HG02973 (cell line): ENCODE measurements at regions not wholly inside any gene's neighbourhood (a gene's known extent, or its start where the extent isn't known, plus 50 kb on each side); places are given as distances from the start of the nearest gene placed in this dataset.

Experiments used
- ATAC-seq: cut with Tn5 transposase; IDR thresholded peaks from one replicate; pipeline ENCODE4 v1.9.1; 2021; ENCODE audit warnings: moderate library complexity; ENCODE audit not compliant: unreplicated experiment

DNA sequence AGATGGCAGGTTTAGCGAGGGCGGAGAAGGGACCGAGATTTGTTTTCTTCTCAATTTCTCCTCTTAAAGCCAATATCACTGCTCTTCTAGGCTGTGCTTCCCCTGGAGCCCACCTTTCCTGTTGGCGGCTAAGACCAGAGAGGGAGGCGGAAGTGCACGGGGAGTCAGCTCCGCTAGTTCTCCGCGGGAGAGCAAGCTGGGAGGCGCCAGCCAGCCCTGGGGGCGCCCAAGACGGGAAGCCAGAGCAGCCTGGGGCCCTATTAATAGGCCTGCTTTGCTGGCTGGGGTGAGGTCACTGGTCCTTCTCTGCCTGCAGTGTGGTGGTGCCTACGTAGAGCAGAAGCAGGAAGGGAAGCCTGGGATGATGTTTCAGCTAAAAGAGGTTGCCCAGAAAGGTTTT is 61.6 kb downstream of the LSM5 start:
- no peak for ATAC-seq

DNA sequence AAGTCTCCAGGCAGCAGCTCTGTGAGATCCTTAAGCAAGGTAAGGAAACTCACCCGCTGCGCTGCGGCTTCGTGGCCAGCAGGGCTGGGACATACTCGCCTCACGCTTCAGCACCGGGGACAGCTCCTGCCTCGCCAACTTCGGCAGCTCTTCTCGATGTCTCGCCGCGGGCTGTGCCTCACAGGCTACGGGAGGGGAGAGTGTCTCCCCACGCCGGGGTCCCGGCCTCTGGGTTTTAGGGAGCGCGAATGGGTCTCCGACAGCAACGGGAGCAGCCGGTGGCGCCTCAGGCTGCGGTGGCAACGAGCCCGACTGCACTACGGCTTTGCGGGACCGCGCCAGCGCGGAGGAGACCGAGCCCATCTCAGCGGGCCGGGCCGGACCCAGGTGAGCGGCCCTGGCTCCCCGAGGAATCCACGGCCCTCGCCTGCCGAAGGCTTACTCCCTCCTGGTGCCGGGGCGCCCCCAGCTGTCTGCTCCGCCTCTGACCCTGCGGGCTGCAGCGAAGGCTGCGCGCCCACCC is 62.4 kb downstream of the LSM5 start:
- peak; percentile 45 for ATAC-seq

DNA sequence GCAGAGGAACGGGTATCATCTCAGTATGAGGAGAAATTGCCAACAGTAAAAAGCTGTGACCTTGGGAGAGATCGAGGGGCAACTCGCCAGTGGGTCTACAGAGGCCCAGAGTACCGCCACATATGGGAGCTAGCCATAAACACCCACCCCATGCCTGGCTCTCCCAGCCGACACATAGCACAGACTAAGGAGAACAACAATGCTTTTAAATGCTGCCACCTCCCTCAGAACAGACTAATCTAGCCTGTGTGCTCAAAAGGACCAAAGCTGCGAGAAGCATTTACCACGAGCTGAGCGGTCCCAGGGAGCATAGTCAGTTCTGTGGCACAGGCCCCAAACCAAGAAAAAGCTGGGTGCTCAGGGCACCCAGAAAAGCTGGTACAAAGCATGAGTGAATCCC is 73.3 kb downstream of the LSM5 start:
- ATAC-seq: no peak

DNA sequence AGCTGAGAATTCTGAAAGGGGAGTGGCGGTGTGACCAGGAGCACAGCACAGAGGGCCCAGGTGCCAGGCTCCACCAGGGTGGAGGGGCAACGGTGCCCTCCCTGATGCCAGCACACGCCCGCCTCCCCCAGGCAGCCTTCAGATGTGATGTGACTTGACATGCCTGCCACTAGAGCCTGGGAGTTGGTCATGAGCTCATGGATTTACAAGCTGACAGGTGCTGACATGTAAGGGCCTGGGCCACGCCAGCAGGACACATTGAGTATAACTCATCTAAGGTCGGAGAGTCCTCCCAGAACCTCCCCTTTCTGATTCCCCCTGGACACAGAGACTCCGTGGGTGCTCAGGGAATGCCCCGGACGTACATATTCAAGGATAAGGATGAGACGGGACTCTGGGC is 74.2 kb downstream of the LSM5 start:
- no peak for ATAC-seq

DNA sequence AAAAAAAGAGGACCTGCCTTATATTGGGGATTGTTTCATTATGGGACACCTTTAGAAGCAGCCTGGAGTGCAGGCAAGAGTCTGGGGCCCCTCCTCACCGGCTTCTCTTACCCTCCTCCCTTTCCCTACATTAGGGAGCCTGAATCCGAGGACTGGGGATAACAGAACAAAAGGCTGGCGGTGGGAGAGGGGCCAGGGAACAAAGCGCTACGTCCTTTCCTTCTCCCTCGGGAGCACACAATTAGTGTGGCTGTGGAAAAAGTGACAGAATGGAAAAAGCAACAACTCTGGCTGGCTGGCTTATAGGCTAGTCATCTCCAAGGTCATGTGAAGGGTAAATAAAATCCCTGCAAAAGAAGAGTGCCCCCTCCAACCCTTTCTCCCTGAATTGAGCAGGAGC is 74.7 kb downstream of the LSM5 start:
- ATAC-seq: no peak

DNA sequence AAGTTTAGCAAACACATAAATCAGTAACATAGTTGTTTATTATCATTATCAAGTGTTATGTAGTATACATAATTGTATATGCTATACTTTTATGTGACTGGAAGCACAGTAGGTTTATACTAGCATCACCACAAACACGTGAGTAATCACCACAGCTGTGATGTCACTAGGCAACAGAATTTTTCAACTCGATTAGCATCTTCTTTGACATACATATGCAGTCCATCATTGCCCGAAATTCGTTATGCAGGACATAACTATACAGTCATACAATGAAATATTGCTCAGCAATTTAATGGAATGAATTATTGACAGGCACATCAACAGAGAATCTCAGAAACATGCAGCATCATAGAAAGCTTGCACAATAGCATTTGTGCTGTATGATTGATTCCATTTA is 77.7 kb downstream of the LSM5 start:
- ATAC-seq: no peak

DNA sequence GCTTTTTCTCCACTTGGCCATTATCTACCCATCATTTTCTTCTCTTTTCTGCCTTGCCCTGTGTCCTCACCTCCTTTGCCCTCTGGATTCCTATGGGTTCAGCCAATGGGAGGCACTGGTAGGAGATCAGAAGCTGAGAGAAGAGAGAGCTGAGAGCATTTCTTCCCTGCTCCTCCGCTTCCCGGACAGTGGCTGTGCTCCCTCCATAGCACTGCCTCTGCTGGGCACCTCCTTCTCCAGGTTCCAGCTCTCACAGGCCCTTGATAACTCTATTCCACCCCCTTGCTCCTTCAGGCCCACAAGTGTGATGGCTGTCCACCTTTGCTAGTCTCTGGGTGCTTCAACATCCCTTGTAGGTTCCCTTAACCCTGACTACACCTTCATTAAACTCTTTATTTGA is 79.6 kb downstream of the LSM5 start:
- ATAC-seq: no peak

DNA sequence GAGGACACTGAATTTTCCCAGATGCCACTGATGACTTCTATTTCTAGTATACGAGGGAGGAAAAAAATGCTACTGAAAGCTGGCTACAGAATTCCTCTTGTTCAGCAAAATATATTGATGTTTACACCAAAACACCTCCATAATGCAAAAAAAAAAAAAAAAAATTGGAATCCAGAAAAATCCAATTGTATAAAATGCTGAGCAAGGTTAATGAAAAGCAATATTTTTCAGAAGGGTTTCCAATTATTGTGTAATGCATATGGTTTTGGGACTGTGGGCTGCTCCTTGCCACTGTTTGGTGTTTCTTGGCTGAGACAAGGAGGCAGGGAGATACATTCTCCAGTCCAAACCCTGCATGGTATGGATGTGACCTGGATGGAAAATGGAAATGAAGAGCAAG is 83.8 kb downstream of the LSM5 start:
- ATAC-seq: no peak

DNA sequence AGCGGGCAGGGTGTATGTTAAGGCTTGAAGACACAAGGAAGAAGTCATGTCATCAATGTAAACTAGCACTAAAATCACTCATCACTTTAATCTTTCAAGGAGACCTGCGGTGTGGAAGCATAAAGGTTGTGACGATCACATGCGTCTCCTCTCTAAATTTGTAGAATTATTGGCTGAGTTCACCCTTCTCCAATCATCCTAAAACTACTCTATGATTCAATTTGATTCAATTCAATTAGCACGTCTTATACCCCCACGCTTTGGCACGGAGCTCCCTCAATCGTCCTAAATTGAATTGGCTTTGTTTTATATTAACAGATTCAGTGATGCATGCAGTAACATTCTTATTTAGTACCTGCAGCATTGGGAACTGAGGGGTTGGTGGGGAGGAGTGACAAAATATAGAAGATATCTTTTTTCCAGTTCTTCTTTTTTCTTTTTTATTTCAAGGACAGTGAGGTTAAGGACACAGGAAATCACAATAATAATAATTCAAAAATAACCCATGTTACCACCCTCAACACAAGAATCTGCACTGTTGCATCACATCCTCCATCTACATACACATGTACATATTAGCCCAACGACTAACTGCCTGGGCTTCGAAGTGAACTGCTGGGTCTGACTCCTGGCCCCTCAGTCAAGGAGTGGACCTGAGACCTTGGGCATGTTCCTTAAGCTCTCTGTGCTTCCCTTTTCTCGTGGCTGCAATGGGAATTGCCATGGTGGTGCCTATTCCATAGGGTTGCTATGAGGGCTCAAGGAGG is 86.5 kb downstream of the LSM5 start:
- ATAC-seq: no peak

DNA sequence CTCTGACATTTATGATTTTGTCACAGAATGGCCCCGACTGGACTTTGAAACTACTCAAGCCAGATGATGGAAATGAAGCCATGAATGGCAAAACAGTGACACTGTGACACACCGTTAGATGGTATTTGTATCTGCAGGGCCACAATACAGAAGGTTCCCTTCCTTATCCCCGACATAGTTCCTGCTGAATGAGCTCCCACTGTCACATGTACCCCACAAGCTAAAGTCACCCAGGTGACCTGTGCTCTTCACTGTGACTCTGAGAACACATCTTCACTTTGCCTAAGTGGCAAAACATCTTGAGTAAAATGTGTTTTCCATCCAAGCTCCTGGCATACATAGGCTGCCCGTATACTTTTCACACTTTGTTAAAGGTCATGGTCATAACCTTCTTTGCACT is 89.5 kb downstream of the LSM5 start:
- ATAC-seq: no peak

DNA sequence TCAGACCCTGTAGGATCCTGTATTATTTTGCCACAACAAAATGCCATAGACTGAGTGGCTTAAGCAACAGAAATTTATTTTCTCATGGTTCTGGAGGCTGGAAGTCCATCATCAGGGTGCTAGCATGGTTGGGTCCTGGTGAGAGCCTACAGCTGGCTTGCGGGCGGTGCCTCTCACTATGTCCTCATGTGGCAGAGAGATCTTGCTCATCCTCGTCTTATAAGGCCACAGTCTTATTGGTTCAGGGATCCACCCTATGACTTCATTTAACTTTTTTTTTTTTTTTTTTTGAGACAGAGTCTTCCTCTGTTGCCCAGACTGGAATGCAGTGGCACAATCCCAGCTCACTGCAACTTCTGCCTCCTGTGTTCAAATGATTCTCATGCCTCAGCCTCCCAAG is 90.9 kb downstream of the LSM5 start:
- no peak for ATAC-seq

DNA sequence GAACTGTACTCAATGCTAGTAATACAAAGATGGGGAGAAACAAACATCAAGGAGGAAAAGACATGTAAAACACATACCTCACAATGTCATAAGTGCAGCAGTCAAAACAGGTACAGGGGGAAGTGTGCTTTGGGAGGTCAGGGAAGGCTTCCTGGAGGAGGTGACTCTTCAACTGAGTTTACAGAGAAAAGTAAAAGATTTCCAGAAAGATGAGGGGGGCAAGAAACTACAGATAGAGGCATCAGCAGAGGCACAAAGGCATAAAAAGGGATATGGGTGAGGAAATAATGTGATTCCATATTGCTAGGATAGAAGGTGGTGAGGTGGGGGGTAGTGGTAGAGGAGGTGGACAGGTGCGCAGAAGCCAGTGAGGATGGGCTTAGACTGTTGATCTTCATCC is 95.0 kb downstream of the LSM5 start:
- ATAC-seq: no peak

DNA sequence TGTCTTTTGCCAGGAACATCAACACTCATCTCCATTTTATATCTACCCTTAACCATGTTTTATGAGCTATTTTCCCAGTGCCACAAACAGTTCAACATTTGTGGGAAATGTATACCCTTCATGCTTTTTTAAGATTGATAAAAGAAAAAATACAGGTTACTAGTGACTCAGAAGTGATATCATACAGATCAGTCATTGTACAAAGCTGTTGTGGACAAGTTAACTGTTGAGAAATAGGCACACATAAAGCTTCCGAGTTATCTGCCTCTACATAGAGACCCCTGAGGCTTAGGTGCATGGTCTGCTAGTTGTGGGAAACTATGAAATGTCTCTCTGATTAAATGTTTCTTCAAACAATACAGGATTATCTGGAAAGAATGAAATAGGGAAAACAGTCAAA is 96.3 kb downstream of the LSM5 start:
- ATAC-seq: no peak

DNA sequence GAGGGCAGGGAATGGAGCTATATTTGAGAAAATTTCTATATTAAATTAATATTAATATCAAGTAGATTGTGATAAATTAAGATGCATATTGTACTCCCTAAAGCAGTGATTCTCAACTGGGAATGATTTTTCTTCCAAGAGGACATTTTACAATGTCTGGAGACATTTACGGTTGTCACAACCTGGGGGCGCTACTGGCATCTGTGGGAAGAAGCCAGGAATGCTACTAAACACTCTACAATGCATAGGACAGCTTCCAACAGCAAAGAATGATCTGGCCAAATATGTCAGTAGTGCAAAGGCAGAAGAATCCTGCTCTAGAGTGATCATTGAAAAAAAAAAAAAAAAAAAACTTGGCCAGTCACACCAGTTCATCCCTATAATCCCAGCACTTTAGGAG is 100.0 kb downstream of the LSM5 start:
- ATAC-seq: no peak

DNA sequence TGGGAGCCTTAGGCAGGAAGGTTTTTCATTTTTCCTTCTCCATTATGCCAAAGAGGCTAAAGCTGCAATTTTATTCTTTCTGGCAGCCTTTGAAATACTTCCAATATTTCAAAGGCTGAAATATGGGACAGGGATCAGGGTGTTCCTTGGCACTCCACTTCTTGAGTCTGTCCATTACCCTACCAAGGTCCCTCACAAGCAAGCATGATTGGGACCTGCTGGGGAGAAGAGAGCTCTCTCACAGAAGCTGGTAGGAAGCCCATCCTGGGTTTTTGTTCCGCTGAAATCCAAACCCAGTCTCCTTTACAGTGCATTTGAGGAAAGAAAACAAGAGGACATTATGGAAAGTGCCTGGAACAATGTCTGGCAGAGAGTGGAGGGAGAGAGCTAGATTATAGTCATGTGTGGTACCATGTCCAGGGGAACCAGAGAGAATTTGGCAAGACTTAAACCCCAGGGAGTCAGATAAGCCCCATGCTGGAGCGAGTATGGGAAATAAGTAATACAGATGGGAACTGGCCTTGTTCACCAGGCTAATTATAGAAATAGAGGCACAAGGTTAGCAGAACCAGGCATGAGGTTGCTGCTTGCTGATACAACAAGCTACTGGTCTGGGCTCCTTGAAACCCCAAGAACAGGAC is 104.7 kb downstream of the LSM5 start:
- ATAC-seq: no peak

DNA sequence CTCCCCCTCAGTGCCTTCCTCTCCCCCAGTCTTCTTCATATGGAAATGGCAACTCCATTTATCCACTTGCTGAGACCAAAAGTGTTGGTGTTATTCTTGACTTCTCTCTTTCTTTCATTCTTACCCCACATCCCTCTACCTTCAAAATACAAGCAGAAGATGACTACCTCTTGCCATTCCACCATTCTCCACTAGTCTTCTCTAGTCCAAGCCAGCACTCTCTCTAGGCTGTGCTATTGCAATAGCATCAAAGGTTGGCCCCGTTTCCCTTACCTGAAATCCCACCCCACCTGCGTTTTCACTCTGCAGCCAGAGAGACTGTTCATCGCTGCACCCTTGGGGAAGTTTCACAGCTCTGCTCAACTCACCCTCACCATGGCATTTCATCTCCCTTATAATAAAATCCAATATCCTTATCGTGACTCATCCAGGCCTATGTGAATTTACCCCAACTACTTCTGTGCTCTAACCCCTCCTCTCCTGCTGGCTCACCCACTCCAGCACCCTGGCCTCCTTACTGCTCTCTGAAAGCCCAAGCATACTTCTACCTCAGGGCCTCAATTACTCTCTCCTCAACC is 109.1 kb downstream of the LSM5 start:
- no peak for ATAC-seq

DNA sequence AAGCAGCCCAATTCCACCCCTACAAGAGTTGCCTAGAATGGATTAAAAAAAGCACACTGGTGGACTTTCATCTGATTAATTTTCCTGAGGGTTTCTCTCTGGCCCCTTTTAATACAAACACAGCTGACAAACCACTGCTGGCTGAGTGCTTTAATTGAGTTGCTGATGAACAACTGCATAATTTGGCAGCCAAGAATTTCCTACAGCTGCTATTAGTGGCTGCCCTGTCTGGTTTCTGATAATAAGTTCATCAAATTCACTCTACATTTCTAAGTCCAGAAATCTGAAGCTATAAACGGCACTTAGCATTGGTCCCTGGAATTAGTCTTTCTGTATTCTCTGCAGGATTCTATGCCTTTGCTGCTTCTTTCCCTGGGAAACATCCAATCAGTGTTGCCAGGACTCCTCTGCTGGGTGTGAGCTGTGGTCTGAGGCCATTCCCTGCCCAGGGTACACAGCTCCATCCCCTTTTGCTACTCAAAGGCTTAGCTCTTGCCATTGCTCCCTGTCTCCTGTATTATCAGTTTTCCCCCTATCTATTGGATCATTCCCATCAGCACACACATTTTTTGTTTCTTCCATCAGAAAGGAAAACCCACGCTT is 110.6 kb downstream of the LSM5 start:
- ATAC-seq: no peak

DNA sequence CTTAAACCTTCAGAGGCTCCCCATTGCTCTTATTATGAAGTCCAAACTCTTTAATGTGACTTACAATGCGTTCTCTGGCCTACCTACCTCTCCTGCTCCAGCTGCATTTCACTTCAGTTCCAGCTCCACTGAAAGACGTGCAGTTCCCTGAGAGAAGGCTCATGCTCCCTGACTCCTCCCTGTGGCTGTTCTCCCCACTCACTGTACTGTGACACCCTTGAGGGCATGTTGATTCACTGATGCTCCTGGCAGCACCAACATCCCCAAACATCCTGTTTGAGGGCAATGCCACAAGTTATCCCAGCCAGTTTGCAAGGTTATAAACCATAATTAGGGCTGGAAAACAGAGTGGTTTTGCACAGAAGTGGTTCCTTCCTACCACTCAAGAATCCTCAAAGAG is 111.2 kb downstream of the LSM5 start:
- ATAC-seq: no peak

DNA sequence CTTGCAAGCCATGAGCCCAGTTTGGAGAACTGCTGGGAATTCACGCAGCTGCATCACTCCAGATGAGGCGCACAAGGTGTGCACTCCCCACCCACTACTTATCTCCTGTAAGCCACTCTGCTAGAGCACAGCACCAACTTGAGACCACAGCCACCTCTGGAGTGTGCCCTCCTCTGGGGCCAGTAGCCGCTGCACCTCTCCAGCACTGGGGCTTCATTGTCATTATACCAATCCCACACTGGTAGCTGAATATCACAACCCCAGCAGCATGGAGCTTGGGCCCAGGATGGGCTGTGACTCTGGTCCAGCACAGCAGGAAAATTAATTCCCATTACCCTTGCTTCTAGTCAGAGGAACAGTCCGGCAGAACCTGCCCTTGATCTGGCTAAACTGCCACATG is 125.6 kb downstream of the LSM5 start:
- ATAC-seq: no peak

DNA sequence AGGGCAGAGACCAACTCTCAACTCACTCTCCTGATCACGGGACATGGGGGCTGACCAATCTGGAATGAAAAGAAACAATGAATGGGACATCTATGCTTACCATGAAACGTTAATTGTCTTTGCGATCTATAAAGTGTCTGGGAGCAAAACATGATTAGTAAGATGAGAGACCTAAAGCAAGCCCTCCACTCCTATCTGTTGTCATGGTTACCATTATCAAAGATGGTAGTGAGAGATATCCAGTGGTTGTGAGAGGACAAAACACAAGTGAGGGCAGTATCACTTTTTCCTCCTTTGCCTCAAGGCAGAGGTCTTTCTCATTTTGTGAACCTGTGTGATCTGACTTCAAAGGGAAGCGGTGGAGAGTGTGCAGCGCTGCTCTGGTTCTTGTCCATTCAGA is 130.1 kb downstream of the LSM5 start:
- ATAC-seq: no peak

DNA sequence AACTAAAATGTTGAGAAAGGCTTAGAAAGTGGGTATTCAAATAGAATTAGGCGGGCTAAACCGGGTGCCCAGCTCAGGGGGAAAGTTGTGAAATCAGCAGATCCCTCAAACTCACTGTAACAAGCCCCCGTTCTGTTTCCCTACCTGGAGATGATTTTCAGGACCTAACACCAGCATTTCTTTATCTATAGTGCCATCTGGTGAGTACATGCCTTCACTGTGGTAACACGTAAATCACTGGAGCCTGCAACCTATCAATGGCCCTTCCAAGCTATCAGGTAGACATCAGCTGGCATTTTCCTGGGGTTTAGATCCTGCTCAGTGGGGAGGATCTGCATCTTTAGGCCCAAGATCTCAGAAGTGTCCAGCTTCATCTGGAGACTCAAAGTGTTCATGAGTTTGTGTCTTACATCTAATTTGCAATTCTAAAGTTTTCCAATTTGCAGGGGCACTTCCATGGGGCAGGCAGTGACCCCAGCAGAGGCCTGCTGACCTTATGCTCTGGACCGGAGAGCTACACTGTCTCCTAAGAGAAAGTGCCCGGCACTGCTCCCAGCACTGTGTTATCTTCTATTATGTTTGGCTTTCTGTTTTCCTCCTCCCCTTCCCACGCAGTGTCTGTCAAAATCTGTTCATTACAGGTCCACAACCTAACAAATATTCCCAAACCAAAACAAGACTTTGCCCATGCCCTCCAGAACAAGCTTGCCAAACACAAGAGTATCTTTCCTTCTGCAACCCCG is 132.5 kb downstream of the LSM5 start:
- no peak for ATAC-seq
